ENCODE measurements at regions not wholly inside any gene's neighbourhood (a gene's known extent, or its start where the extent isn't known, plus 50 kb on each side); places are given as distances from the start of the nearest gene placed in this dataset.
A peak's percentile ranks its signal among the peaks of the same experiment; 100 is the strongest.
"Not testable (repeated sequence)": the region's sequence is repeated elsewhere in the genome, so short reads cannot be mapped to it uniquely, and the experiment has no call there.

- H3K9me3 ChIP-seq (replicated peaks), result no peaks in the 10 kb centered on the region
- no peaks in the 10 kb centered on the region for H3K36me3 ChIP-seq
- H3K27me3 ChIP-seq, result no peaks in the 10 kb centered on the region
- no peak overlapping the region for H3K4me3 ChIP-seq
- no peaks in the 10 kb centered on the region for H3K4me1 ChIP-seq
- no peak for DNase-seq
- no peak overlapping the region for H3K27ac ChIP-seq
Measured at GRCh38 chr5:121105921-121106320, 641.8 kb downstream of the PRR16 start.

- not testable (repeated sequence) for H3K4me3 ChIP-seq; H3K4me1 ChIP-seq; H3K27ac ChIP-seq; H3K27me3 ChIP-seq; DNase-seq; H3K9me3 ChIP-seq (replicated peaks); H3K36me3 ChIP-seq
Measured at GRCh38 chr5:121106721-121107690, 642.9 kb downstream of the PRR16 start.

GRCh38 chr5:121108725-121109124 is 644.6 kb downstream of the PRR16 start:
- no peaks in the 10 kb centered on the region for H3K9me3 ChIP-seq (replicated peaks)
- no peaks in the 10 kb centered on the region for H3K36me3 ChIP-seq
- peak; percentile 29 to 52 for DNase-seq
- no peak overlapping the region for H3K27ac ChIP-seq
- no peaks in the 10 kb centered on the region for H3K27me3 ChIP-seq
- H3K4me3 ChIP-seq, result no peak overlapping the region
- H3K4me1 ChIP-seq, result no peaks in the 10 kb centered on the region

GRCh38 chr5:121109817-121110216 is 645.7 kb downstream of the PRR16 start:
- Histone ChIP-seq H3K4me3 (no peak overlapping the region), H3K9me3 (replicated peaks) (no peaks in the 10 kb centered on the region), H3K27me3 (no peaks in the 10 kb centered on the region), H3K36me3 (no peaks in the 10 kb centered on the region), H3K4me1 (no peaks in the 10 kb centered on the region), H3K27ac (no peak overlapping the region)
- DNase-seq, result no peak

GRCh38 chr5:121121786-121122185 is 657.7 kb downstream of the PRR16 start:
- Histone ChIP-seq H3K4me1 (no peaks in the 10 kb centered on the region), H3K27me3 (no peaks in the 10 kb centered on the region)
- no peak for DNase-seq

GRCh38 chr5:121138495-121138907 is 674.4 kb downstream of the PRR16 start:
- no peaks in the 10 kb centered on the region for H3K9me3 ChIP-seq (replicated peaks)
- H3K27me3 ChIP-seq, result no peaks in the 10 kb centered on the region; the same call in 1 of the 2 replicates
- no peak overlapping the region for H3K27ac ChIP-seq
- no peak overlapping the region for H3K4me3 ChIP-seq
- no peaks in the 10 kb centered on the region for H3K4me1 ChIP-seq
- DNase-seq, result no peak
- H3K36me3 ChIP-seq, result no peaks in the 10 kb centered on the region

More at GRCh38 chr5:121121786-121122185, 657.7 kb downstream of the PRR16 start:
- Histone ChIP-seq H3K9me3 (replicated peaks) (no peaks in the 10 kb centered on the region), H3K4me3 (no peak overlapping the region), H3K27ac (no peak overlapping the region), H3K36me3 (no peaks in the 10 kb centered on the region)

- Histone ChIP-seq H3K4me1 (no peaks in the 10 kb centered on the region), H3K36me3 (no peaks in the 10 kb centered on the region), H3K9me3 (replicated peaks) (no peaks in the 10 kb centered on the region), H3K27me3 (no peaks in the 10 kb centered on the region; the same call in 1 of the 2 replicates), H3K4me3 (no peak overlapping the region), H3K27ac (no peak overlapping the region)
- no peak for DNase-seq
Measured at GRCh38 chr5:121138952-121139351, 674.9 kb downstream of the PRR16 start.

GRCh38 chr5:121144764-121145163 is 680.7 kb downstream of the PRR16 start:
- Histone ChIP-seq H3K4me3 (no peak overlapping the region), H3K4me1 (no peaks in the 10 kb centered on the region), H3K9me3 (replicated peaks) (no peaks in the 10 kb centered on the region), H3K27ac (no peak overlapping the region), H3K27me3 (peaks cover 6% of the 10 kb centered on the region), H3K36me3 (no peaks in the 10 kb centered on the region)
- DNase-seq, result no peak

- DNase-seq, result no peak
- Histone ChIP-seq H3K27ac (no peak overlapping the region), H3K4me3 (no peak overlapping the region), H3K36me3 (no peaks in the 10 kb centered on the region), H3K9me3 (replicated peaks) (no peaks in the 10 kb centered on the region), H3K4me1 (no peaks in the 10 kb centered on the region), H3K27me3 (no peaks in the 10 kb centered on the region)
Measured at GRCh38 chr5:121151534-121151933, 687.4 kb downstream of the PRR16 start.

GRCh38 chr5:121152411-121152810 is 688.3 kb downstream of the PRR16 start:
- Histone ChIP-seq H3K36me3 (no peaks in the 10 kb centered on the region), H3K27ac (no peak overlapping the region), H3K9me3 (replicated peaks) (no peaks in the 10 kb centered on the region), H3K4me1 (no peaks in the 10 kb centered on the region), H3K4me3 (no peak overlapping the region), H3K27me3 (no peaks in the 10 kb centered on the region)
- DNase-seq, result no peak

GRCh38 chr5:121156565-121156964 is 692.5 kb downstream of the PRR16 start:
- Histone ChIP-seq H3K27ac (no peak overlapping the region), H3K9me3 (replicated peaks) (no peaks in the 10 kb centered on the region), H3K4me1 (no peaks in the 10 kb centered on the region), H3K27me3 (no peaks in the 10 kb centered on the region), H3K36me3 (no peaks in the 10 kb centered on the region), H3K4me3 (no peak overlapping the region)
- no peak for DNase-seq

- Histone ChIP-seq H3K4me3 (no peak overlapping the region), H3K27me3 (no peaks in the 10 kb centered on the region), H3K4me1 (no peaks in the 10 kb centered on the region), H3K27ac (no peak overlapping the region), H3K36me3 (no peaks in the 10 kb centered on the region), H3K9me3 (replicated peaks) (no peaks in the 10 kb centered on the region)
- DNase-seq, result no peak
Measured at GRCh38 chr5:121158451-121158850, 693.2 kb upstream of the FTMT start.

- H3K9me3 ChIP-seq (replicated peaks), result no peaks in the 10 kb centered on the region
Measured at GRCh38 chr5:121160591-121160990, 691.1 kb upstream of the FTMT start.

GRCh38 chr5:121164632-121165031 is 687.0 kb upstream of the FTMT start:
- Histone ChIP-seq H3K9me3 (replicated peaks) (no peaks in the 10 kb centered on the region), H3K27me3 (no peaks in the 10 kb centered on the region), H3K4me1 (no peaks in the 10 kb centered on the region), H3K27ac (no peak overlapping the region), H3K4me3 (no peak overlapping the region), H3K36me3 (no peaks in the 10 kb centered on the region)
- DNase-seq, result no peak

More at GRCh38 chr5:121160591-121160990, 691.1 kb upstream of the FTMT start:
- H3K4me1 ChIP-seq, result no peaks in the 10 kb centered on the region
- H3K36me3 ChIP-seq, result no peaks in the 10 kb centered on the region
- no peak for DNase-seq
- H3K27me3 ChIP-seq, result no peaks in the 10 kb centered on the region
- no peak overlapping the region for H3K4me3 ChIP-seq
- no peak overlapping the region for H3K27ac ChIP-seq

- no peaks in the 10 kb centered on the region for H3K36me3 ChIP-seq
- no peak for DNase-seq
- no peaks in the 10 kb centered on the region for H3K9me3 ChIP-seq (replicated peaks)
- no peaks in the 10 kb centered on the region for H3K27me3 ChIP-seq
- no peak overlapping the region for H3K27ac ChIP-seq
- no peak overlapping the region for H3K4me3 ChIP-seq
- no peaks in the 10 kb centered on the region for H3K4me1 ChIP-seq
Measured at GRCh38 chr5:121171361-121171760, 680.3 kb upstream of the FTMT start.

- Histone ChIP-seq H3K36me3 (no peaks in the 10 kb centered on the region), H3K4me1 (no peaks in the 10 kb centered on the region), H3K27ac (no peak overlapping the region), H3K9me3 (replicated peaks) (no peaks in the 10 kb centered on the region), H3K27me3 (no peaks in the 10 kb centered on the region), H3K4me3 (no peak overlapping the region)
- DNase-seq, result no peak
Measured at GRCh38 chr5:121171834-121172233, 679.8 kb upstream of the FTMT start.

Data from SJCRH30 (cell line).